ENCODE measurements at regions not wholly inside any gene's neighbourhood (a gene's known extent, or its start where the extent isn't known, plus 50 kb on each side); places are given as distances from the start of the nearest gene placed in this dataset.

DNA sequence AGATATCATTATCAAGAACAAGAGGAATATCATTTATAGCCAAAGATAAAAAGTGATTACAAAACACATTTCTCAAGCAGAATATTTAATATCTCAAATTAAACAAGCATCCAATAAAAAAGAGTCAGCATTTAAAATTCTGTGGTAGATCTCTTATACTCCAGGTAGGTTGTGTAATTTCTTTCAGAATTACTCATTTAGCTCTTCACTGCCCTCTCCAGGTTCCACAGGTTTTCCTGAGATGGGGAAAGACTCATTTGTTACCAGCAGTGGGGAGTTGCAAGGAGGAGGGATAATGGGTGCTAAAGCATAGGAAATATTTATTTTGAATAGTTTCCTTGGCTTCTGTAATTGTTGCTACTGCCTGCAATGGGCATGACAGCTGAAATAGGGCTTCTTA lies 83.1 kb upstream of the RASGRP1 start:
- DNase-seq (ENCODE audit: low read depth): no peak

DNA sequence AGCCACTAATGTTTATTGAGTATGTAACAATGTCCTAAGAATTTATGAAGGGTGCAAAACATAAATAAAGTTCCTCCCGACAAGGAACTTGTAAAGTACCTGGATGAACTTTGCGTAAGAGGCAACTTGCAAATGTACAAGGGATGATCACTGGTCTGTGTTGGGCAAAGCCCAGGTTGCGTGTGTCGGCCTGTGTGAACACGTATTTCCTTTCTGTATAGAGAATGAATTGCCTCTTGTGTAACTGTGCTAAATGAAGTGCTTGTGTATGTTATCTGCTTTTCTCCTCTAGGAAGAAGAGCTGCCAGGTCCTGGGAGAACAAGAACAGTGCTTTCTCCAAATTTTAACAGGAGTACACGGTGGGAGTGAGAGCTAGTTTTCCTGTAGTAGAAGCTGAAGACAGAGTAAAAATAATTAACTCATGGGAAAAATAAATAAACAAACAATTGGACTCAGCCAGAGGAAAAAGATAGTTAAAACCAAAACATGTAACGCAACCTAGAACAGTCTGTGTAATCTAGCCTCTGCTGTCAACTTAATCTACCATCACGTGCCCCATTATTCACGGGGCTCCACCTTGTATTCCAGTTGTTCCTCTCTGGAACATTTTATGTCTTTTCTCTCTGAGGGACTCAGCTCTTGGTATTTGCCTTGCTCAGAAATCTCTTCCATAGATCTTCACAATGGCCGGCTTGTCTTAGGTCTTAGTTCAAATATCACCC lies 83.7 kb upstream of the RASGRP1 start:
- DNase-seq (ENCODE audit: low read depth): no peak

DNA sequence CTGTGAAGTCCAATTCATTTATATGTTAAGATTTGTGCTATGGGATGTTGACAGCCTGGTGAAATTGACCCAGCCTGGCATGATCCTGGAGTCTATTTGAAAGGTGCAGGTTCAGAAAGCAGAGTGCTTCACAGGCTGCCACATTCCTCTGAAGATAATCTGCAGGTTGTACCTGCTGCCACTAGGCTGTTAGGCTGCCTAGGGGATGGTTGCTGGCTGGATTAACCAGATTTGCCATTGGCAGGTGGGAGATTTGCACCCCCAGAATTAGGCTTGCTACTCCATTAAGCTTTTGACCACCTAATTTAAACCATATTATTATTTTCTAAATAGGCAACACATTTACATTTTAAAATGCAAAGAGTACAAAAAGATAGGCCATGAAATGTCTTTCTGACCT lies 85.8 kb upstream of the RASGRP1 start:
- DNase-seq (ENCODE audit: low read depth): no peak

DNA sequence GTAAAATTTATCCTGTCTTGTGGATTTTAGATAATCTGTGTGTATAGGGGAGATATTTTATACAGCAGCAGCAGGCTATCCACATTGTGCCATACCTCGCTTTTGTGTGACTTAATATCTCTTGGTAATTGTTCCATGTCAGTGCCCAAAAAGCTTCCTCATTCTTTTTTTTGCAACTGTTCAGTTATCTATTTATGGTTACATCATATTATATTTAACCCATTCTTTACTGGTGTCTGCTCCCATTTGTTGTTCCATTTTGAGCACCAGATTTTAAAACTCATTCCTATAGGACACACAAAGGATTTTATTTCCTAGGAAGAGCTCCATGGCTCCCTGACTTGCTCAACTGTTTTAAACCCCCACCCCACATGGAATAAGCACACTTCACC lies 86.3 kb upstream of the RASGRP1 start:
- DNase-seq (ENCODE audit: low read depth): no peak

DNA sequence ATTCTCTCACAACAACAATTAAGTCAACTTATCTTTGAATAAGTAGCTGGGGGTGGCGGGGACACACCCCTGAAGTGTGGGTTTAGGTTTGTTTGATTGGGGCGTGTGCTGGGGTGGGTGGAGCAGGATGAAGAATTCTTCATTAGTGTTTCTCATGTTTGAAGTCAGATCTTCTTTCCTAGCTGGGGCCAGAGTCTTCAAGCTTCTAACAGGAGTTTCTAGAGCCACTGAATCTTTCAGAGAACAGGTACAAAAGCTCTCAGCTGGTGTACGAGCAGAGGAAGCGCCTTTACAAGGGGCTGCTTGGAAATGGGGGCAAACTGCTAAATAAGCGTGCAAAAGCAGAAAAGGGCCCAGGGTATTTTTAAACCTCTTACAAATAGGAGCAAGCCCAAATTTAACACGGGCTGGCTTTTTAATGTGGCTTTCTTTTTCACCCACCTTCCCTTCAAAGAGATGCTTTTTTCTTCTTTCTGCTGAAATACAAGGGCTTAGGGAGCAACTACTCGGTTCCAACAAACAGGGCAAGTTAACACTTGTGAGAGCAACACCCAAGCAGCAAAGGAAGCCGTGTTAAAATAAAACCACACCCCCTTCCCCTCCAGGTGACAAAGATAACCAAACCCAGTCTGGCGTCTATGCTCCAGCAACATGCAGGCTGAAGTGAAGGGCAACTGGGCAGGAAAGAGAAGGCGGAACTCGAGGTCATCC lies 86.9 kb upstream of the RASGRP1 start:
- DNase-seq (ENCODE audit: low read depth): no peak

DNA sequence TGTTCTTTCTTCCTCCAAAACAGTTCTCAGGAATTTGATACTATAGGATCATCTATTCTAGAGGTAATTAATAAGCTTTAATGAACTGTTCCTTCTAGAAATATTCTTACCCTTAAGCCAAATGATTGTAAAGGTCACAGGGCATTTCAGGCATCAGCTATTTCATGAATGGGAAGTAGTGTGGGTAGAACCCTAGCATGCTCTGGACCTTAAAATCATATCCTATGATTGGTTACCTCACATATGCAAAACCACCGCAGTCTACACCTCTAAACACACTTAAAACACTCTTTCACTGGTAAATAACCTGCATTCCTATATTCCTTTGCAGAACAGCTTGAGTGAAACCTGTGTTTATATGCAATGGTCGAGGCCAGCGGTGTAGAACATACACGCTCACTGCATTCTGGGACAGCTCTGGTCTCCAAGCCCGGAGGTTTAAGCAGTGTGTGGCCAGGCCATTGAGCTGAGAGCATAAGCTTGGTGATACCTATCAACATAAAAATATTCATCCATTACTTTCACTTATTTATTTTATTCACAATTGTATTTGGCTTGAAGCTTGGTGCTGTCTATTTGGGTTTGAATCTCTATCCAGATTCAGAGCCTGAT lies 87.7 kb upstream of the RASGRP1 start:
- no peak for DNase-seq (ENCODE audit: low read depth)

DNA sequence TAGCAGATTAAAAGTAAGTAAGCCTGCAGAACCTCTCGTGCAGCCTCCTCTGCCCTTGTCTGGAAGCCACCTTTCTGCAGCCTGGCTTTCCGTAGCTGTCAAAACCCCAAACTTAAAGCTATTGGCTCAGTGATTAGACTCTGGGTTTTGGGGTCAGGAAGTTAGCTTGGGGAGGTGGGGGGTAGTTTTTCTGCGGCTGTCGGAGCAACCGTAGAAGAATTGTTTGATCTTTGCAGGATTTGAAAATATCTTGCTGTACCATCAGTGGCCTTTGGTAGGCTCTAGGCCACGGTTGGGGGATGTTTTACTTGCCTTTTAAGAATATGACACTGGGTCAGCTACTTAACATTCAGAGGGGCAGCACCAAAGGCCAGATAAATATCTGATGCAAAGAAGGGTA lies 88.4 kb upstream of the RASGRP1 start:
- DNase-seq (ENCODE audit: low read depth): no peak

DNA sequence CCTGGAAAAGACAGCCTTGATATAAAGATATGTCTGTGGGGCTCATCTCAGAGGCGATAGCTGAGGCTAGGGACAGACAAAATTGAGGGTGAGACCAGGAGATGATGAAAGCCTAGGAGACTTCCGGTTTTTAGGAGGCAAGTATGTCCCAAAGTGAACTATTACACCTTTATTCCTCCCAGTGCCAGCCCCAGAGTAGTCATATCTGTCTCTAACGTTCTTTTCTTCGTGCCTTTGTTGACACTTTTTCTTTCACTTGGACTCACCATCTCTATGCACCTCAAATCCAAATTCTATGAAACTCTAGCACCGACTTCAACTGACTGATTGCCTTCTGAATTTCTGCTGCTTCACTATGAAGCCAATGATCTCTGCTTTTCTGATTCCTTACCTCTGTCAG lies 93.8 kb upstream of the RASGRP1 start:
- DNase-seq (ENCODE audit: low read depth): no peak

DNA sequence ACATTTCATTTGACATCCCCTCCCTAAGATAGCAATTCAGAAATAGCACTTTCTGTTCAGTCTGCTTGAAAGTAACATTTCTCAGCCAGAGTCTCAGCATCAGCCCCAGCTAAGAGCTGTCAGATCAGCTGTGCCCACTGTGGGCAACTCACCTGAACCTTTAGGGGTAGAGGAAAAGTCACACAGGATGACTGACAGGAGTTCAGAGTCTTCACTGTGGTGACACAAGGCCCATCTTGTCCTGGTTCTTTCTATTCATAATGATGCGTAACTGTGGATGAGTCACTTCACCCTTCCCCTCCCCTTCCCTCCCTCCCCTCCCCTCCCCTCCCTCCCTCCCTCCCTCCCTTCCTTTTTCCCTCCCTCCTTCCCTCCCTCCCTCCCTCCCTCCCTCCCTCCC lies 96.1 kb upstream of the RASGRP1 start:
- no peak for DNase-seq (ENCODE audit: low read depth)

DNA sequence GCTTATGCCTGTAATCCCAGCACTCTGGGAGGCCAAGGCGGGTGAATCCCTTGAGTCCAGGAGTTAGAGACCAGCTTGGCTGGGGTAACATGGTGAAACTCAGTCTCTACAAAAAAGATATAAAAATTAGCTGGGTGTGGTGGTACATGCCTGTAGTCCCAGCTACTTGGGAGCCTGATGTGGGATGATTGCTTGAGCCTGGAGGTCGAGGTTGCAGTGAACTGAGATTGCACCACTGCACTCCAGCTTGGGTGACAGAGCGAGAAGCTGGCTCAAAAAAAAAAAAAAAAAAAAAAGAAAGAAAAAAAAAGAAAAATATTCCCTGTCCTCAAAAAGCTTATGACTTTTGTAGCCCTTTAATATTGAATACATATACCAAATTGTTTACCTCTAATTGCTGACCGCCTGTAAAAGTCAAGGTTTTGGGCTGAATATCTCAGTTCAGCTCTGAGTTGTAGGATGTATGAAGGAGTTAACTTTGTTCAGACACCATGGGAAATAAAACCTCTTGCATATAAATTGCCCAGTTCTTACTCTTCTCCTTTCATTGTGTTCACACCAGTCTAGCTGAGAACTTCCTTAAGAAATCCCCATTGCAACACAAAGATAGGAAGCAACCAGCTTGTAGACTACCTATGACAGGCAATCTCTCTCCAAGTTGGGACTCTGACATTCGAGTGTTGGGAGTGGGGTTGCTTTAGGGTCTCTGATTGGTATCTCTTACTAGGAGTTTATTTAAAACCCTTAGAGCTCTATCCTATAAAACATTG lies 97.6 kb upstream of the RASGRP1 start:
- no peak for DNase-seq (ENCODE audit: low read depth)

DNA sequence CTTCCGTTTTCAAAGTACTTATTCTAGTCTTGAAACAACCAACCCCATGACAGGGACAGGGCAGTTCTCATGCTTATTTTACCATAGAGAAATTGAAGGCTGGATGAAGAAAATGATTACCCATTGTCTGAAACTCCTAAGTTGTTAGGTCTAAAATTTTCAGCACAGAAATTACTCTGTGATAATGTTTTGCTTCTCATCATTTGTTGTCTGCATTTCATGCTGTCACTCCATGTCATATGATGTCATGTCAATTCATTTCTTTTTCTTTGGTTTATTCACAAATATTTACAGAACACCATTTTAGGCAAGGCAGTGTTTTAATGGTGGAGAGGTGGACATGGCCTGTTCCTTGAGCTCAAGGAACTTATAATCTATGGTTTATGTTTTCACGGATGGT lies 98.2 kb upstream of the RASGRP1 start:
- DNase-seq (ENCODE audit: low read depth): no peak

DNA sequence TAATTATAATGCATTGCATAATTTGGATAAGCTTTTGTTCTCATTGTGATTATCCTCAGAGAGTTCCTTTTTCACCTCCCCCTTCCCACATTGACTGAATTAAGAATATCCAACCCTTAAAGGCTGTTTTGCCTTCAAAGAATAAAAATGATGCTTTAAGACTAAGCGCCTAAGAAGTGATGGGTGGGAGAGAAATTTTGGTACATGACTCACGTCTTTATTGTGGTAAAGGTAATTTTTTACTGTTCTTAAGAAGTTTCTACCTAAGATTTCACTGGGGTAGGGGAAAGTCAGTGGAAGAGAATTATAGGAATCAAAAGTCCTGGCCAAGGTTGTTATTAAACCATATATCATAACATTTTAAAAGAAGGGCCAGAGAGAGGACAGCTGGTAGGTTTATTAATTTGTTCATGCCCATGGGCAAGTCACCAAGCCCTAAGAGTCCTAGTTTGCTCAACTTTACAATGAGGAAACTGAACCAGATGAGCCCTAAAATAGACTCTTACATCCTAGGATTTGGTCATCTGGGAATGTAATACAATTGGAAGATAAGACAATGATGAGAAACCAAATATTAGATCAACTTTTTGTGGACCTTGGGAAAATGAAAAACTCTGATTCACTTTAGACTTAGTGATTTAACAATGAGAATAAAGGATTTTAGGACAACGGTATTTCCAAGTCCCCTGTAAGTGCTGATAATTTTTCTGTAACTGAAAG lies 101.1 kb upstream of the RASGRP1 start:
- DNase-seq (ENCODE audit: low read depth): no peak

DNA sequence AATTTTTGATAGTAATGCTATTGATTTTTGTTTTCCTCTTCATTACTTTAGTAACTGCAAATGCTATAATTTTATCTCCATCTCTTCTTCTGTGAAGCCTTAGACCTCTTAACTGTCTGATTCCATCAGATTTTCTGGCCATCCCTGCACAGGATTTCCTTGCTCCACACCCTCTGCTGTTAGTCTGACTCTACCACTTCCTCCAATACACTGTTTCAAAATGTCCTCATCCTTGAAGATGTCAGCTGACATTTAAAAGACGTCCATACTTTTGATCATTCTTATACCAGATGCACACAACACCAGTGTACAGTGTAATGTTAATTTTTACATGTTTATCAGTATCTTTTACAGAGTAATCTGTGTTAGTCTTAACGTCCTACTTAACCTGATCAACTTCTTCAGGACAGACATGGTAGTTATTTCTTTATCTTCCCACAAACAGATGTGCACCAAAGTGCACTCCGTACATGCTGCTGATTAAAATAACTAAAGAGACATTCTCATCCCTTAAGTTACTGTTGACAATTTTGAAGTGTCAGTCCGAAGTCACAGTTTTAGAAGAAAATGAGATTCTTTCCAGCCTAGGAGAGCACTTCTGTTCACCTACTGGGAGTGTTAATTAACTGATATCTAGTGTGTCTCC lies 102.4 kb upstream of the RASGRP1 start:
- DNase-seq (ENCODE audit: low read depth): no peak

DNA sequence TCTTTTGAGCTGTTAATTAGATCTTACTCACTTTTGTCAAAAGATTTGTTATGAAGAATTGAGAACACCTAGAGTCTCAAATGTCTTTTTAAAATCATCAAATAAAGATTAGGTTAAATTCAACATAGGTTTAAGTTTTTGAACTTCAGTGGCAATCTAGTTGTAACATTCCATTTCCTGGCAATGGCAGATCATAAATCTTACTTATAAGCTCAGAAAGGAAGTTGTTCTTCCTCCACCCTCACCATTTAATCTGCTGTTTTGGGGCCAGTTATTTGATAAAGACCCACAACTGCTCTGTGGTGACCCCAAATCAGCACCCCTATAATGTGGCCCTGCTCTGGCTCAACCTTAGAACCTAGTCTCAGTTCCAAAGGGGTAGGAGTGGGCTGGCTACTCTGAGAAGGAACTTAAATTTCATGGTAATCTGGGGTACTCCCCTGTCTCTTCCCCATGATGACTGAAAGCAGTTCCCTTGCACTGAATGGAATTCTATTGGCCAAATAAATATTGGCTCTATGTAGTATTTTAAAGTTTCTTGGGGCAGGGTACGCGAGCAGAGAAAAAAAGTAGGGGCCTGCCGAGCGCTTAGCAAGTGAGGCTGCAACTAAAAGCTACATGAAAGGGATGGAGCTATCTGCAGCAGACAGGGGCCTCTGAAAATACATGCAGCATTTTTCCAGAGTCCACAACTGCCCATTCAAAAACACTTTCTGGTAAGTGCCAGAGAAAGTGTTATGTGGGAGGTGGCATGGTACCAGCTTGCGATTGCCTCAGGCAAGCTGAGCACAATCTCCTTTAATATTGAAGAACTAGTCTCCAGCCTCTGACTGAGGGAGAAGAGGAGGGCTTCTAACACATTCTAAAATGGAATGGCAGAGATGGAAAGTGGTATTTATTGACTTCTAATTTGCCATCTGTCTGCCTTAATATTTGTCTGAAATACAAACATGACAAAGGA lies 103.6 kb upstream of the RASGRP1 start:
- DNase-seq (ENCODE audit: low read depth): no peak

DNA sequence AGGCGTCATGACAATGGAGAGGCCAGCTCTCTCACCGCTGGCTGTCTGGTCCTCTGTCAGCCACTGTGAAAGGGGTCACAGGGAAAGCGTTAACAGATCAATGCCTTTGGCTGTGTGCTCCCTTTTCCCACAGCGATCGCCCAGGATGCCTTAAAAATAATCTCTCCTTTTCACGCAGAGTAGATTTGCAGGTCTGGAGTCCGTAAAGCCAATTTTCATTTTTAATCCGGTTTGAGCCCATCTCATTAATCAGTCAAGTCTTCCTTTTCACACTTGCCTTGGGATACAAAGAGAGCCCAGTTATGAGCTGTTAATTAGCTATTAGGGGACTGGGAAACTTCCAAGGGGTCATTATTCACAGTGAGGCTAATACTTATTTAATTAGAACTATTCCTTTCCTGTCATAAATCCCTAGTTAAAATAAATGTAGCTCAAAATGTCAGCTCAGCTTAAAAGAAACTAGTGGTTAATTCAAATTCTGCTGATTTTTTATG lies 104.3 kb upstream of the RASGRP1 start:
- no peak for DNase-seq (ENCODE audit: low read depth)

DNA sequence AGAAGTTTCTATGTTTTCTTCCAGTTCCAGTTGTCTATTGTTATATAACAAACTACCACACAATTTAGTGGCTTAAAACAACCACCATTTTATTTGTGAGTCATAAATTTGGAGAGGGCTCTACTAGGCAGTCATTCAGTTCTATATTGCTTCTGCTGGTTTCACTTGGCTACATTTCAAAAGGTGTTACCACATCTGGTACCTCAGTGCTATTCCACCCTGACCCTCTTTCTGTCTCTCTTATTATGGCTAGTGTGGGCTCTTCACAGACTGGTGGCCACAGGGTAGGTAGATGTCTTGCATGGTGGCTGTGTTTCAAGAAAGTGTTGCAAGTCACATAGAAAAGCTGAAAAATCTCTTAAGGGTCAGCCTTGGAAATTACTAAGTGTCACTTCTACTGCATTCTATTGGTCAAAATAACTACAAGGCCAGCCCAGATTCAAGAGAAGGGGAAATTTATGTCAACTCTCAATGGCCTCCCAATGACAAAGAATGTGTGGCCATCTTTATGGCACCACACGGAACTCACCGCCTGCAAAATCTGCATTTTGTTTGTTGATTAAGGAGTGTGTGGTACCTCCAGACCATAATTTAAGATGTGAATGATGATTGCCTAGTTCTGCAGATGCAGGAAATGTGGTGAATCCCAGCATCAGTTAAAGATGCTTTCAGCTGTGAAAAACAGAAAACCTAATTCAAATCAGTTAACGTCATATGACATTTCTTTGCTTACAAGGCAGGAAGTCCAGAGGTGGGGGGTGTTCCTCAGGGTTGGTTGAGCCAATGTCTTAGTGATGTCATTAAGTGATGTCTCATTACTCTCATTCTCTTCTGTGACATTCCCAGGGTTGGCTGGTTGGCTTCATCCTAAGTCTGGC lies 105.8 kb upstream of the RASGRP1 start:
- no peak for DNase-seq (ENCODE audit: low read depth)

DNA sequence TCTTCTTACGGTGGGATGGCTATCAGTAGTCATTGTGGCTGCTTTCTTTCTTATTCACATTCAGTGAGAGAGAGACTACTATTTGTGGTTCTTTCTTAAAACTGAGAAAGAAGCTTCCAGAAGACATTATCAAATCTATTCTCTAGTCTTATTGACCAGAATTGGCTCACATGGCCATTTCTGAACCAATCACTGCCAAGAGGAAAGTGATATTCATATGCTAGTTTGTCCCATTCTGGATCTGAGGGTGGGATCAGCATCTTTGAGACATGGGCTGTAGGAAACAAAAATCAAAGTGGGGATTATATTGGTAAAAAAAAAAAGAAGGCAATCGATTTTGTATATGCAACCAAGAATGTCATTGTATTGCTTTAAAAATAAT lies 106.4 kb upstream of the RASGRP1 start:
- DNase-seq (ENCODE audit: low read depth): no peak

DNA sequence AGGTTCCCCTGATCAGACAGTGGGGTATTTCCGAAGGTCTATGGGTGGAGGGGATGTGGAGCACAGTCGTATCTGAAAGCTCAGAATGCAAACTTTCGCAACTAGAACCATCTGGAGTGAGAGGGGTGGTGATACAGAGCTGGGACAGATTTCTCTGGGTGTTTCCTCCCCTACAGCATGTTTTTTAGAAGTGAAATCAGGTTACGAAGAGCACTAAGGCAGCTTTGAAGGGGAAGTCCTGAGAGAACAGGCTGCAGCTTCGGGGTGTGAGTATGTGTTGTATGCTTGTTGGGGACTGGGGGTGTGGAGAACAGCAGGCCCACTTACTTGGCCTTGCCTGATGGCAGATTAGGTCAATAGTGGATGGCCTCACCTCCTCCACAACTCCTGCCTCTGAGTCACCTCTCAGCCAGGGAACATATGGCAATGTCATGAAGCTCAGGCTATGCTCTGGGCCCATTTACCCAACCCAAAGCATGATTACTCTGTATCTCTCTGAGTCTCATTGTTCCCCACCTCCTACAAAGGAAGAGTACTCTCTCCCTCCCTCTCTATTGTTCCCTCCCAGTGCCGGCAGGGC lies 107.2 kb upstream of the RASGRP1 start:
- no peak for DNase-seq (ENCODE audit: low read depth)

DNA sequence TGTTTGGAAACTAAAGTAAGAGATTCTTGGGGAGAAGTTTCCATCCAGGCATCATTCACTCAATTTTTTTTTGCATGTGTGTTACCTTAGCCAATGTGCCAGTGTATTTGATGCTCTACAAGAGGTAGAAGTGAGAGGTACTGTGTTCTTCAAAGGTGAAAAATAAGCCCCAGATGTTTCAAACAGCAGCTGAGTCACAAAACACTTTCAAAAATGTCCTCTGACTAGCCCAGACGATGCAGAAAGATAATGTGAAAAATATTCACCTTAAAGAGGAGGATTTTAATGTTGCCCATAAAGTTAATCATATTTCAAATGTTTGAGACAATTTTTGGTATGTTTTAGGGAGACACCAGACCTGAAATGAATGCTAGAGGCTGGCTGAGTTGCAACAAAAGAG lies 107.7 kb upstream of the RASGRP1 start:
- no peak for DNase-seq (ENCODE audit: low read depth)

Measured in GM04503 (cell line).